GM12878 (cell line): ENCODE measurements at regions not wholly inside any gene's neighbourhood (a gene's known extent, or its start where the extent isn't known, plus 50 kb on each side); places are given as distances from the start of the nearest gene placed in this dataset.

ENCODE experiments used
- ATAC-seq: fragments of 200-7000 bp; cut with Tn5 transposase; 3 replicates; pipeline ENCODE4 v1.9.1; 2020; ENCODE audit warnings: mild to moderate bottlenecking, moderate library complexity
- BruUV-seq: library from RNA; stranded (reverse); fragments of 400-500 nt; replicated peaks from 2 replicates; lab custom pipeline; 2021; lab: Mats Ljungman, UMichigan
- CTCF ChIA-PET: fragments of 300-600 bp; sonication (Branson Sonifier 250); formaldehyde crosslinking; extraction: SDS; loops from one replicate; lab custom pipeline; 2021; ENCODE audit warnings: inconsistent platforms; lab: Yijun Ruan, JAX
- POLR2A ChIA-PET: fragments of 350-600 bp; formaldehyde crosslinking; extraction: SDS; loops from one replicate; lab custom pipeline; 2021; ENCODE audit warnings: inconsistent platforms; lab: Charles Lee
- RAD21 ChIA-PET: fragments of 300-600 bp; sonication (Branson Sonifier 250); formaldehyde crosslinking; loops from one replicate; lab custom pipeline; 2023; ENCODE audit warnings: antibody characterized with exemption; ENCODE audit not compliant: unreplicated experiment; lab: Charles Lee
- SMC1A ChIA-PET: fragments of 300-600 bp; sonication (Branson Sonifier 250); formaldehyde crosslinking; loops from one replicate; lab custom pipeline; 2023; ENCODE audit not compliant: unreplicated experiment, uncharacterized antibody; lab: Charles Lee
- DNase-seq: peaks from one replicate; pipeline ENCODE4 v3.0.0-alpha.2; 2011; ENCODE audit warnings: low read depth, low spot score
- FAIRE-seq: peaks from 3 replicates; lab custom pipeline; 2011; peaks lifted over from hg19 to GRCh38; lab: Jason Lieb, UNC
- H2AFZ ChIP-seq: 2 replicates; pipeline ENCODE4 v1.6.0; 2011; ENCODE audit warnings: low read depth, low read length, control low read depth; ENCODE audit not compliant: control insufficient read depth
- H3K27ac ChIP-seq: 2 replicates; pipeline ENCODE4 v1.5.1; 2011; ENCODE audit warnings: control low read depth; ENCODE audit not compliant: control insufficient read depth, insufficient read depth
- H3K27me3 ChIP-seq, 2 experiments: replicated peaks in 1 of 2; 2 replicates each; pipeline versions ENCODE4 v1.6.0 to v1.6.1; 2011; ENCODE audit warnings: low read length in 1 of 2; ENCODE audit not compliant: control insufficient read depth in 2 of 2, insufficient read depth in 2 of 2
- H3K36me3 ChIP-seq, 2 experiments: 2 replicates each; pipeline ENCODE4 v1.5.1; 2011; ENCODE audit warnings: low read length in 1 of 2; ENCODE audit not compliant: control insufficient read depth in 2 of 2, insufficient read depth in 2 of 2
- H3K4me1 ChIP-seq: 2 replicates; pipeline ENCODE4 v1.6.1; 2011; ENCODE audit warnings: mild to moderate bottlenecking, low read length, moderate library complexity, mixed read lengths; ENCODE audit not compliant: control insufficient read depth, insufficient read depth
- H3K4me2 ChIP-seq: 2 replicates; pipeline ENCODE4 v1.6.0; 2011; ENCODE audit warnings: control low read depth; ENCODE audit not compliant: control insufficient read depth, insufficient read depth
- H3K4me3 ChIP-seq: fragments of 200-600 bp; sonication (generic); 2 replicates; pipeline ENCODE4 v1.5.1; 2016
- H3K79me2 ChIP-seq: 2 replicates; pipeline ENCODE4 v1.6.0; 2011; ENCODE audit warnings: low read length; ENCODE audit not compliant: control insufficient read depth, insufficient read depth
- H3K9ac ChIP-seq: 2 replicates; pipeline ENCODE4 v1.8.0; 2011; ENCODE audit warnings: low read length, control low read depth, mixed read lengths; ENCODE audit not compliant: control insufficient read depth, insufficient read depth
- H3K9me3 ChIP-seq: replicated peaks from 3 replicates; pipeline ENCODE4 v1.5.1; 2011; ENCODE audit warnings: mild to moderate bottlenecking, low read length; ENCODE audit not compliant: control insufficient read depth, insufficient read depth
- H4K20me1 ChIP-seq: 2 replicates; pipeline ENCODE4 v1.6.0; 2011; ENCODE audit not compliant: control insufficient read depth, insufficient read depth
- ESRRA ChIP-seq: IDR thresholded peaks from 2 replicates; pipeline ENCODE4 v1.6.1; 2012; ENCODE audit warnings: mild to moderate bottlenecking, low read length, improper control_type of control experiment
- FOS ChIP-seq: IDR thresholded peaks from 3 replicates; pipeline ENCODE4 v1.6.1; 2011; ENCODE audit warnings: borderline replicate concordance; ENCODE audit not compliant: insufficient read length; ENCODE audit errors: extremely low read depth
- MAX ChIP-seq: IDR thresholded peaks from 2 replicates; pipeline ENCODE4 v1.6.1; 2012; ENCODE audit warnings: low read depth, low read length, improper control_type of control experiment
- MTA3 ChIP-seq: IDR thresholded peaks from 2 replicates; pipeline ENCODE4 v1.6.1; 2012; ENCODE audit warnings: low read length, inconsistent platforms, borderline replicate concordance
- NR2C1 ChIP-seq: fragments of 450-650 bp; IDR thresholded peaks from 2 replicates; pipeline ENCODE4 v1.6.1; 2017; ENCODE audit warnings: antibody characterized with exemption, mild to moderate bottlenecking, moderate library complexity
- POLR2AphosphoS5 ChIP-seq: IDR thresholded peaks from 2 replicates; pipeline ENCODE4 v1.6.1; 2011; ENCODE audit warnings: mild to moderate bottlenecking, low read length, inconsistent platforms
- in situ Hi-C: fragments of 300-500 bp; cut with MboI; formaldehyde crosslinking; loops from 9 replicates; pipeline ENCODE4 v1.14.3; 2018; ENCODE audit warnings: mixed read lengths
- intact Hi-C: fragments of 100-400 bp; cut with micrococcal nuclease; formaldehyde crosslinking; loops from one replicate; pipeline ENCODE4 v1.14.2; 2022; ENCODE audit not compliant: unreplicated experiment
- TF ChIP-seq, protein P1 (sequence below): fragments of 450-650 bp; IDR thresholded peaks from 2 replicates; pipeline ENCODE4 v1.6.1; 2017; ENCODE audit warnings: borderline replicate concordance
- TF ChIP-seq, protein P2 (sequence below): IDR thresholded peaks from 2 replicates; pipeline ENCODE4 v1.6.1; 2012; ENCODE audit warnings: low read length, inconsistent platforms

DNA sequence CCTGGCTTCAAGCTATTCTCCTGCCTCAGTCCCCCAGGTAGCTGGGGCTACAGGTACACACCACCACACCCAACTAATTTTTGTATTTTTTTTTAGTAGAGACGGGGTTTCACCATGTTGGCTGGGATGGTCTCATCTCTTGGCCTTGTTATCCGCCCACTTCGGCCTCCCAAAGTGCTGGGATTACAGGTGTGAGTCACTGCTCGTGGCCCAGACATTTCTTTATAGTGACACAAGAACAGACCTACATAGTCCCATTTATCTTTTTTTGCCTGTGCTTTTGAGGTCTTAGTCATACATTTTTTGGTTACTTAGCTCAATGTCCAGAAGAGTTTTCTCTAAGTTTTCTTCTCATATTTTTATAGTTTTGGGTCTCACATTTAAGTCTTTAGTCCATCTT lies 247.4 kb downstream of the SYT10 start (continued):
- TF ChIP-seq MTA3, result no peak
- no peak for TF ChIP-seq ESRRA

- no peak overlapping the region for H3K4me2 ChIP-seq
- RAD21 ChIA-PET, result no interaction called here
- no peaks in the 10 kb centered on the region for H3K27me3 ChIP-seq
- intact Hi-C loops (no loop called here), in situ Hi-C loops (no loop called here)
- H3K4me1 ChIP-seq, result no peaks in the 10 kb centered on the region
- H3K9me3 ChIP-seq, result no peaks in the 10 kb centered on the region
- CTCF ChIA-PET, result no interaction called here
- no peak overlapping the region for H3K9ac ChIP-seq
- BruUV-seq, result no TSS peak
- POLR2A ChIA-PET, result no interaction called here
- TF ChIP-seq, protein P1, sequence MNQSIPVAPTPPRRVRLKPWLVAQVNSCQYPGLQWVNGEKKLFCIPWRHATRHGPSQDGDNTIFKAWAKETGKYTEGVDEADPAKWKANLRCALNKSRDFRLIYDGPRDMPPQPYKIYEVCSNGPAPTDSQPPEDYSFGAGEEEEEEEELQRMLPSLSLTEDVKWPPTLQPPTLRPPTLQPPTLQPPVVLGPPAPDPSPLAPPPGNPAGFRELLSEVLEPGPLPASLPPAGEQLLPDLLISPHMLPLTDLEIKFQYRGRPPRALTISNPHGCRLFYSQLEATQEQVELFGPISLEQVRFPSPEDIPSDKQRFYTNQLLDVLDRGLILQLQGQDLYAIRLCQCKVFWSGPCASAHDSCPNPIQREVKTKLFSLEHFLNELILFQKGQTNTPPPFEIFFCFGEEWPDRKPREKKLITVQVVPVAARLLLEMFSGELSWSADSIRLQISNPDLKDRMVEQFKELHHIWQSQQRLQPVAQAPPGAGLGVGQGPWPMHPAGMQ, result no peak
- TF ChIP-seq, protein P2, sequence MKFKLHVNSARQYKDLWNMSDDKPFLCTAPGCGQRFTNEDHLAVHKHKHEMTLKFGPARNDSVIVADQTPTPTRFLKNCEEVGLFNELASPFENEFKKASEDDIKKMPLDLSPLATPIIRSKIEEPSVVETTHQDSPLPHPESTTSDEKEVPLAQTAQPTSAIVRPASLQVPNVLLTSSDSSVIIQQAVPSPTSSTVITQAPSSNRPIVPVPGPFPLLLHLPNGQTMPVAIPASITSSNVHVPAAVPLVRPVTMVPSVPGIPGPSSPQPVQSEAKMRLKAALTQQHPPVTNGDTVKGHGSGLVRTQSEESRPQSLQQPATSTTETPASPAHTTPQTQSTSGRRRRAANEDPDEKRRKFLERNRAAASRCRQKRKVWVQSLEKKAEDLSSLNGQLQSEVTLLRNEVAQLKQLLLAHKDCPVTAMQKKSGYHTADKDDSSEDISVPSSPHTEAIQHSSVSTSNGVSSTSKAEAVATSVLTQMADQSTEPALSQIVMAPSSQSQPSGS, result no peak
- TF ChIP-seq FOS, result no peak
- no peak for TF ChIP-seq POLR2AphosphoS5
- TF ChIP-seq MAX, result no peak
- TF ChIP-seq NR2C1, result no peak
- no peaks in the 10 kb centered on the region for H3K79me2 ChIP-seq
- FAIRE-seq (no peak), ATAC-seq (no peak), DNase-seq (no peak)
- SMC1A ChIA-PET, result no interaction called here
- H2AFZ ChIP-seq, result no peak overlapping the region
- H3K4me3 ChIP-seq, result no peak overlapping the region
- no peaks in the 10 kb centered on the region for H4K20me1 ChIP-seq
- H3K36me3 ChIP-seq, result no peaks in the 10 kb centered on the region
- H3K27ac ChIP-seq, result no peak overlapping the region
Observed at GRCh38 chr12:33187409-33187808, 252.2 kb downstream of the SYT10 start.
